Keratinocyte (primary cell): ENCODE measurements at regions not wholly inside any gene's neighbourhood (a gene's known extent, or its start where the extent isn't known, plus 50 kb on each side); places are given as distances from the start of the nearest gene placed in this dataset.
"Not testable (repeated sequence)": the region's sequence is repeated elsewhere in the genome, so short reads cannot be mapped to it uniquely, and the experiment has no call there.

Source experiments
- DNase-seq: peaks from one replicate; pipeline ENCODE4 v3.0.0-alpha.2; 2011; ENCODE audit warnings: low read depth, missing footprints, low spot score
- FAIRE-seq: peaks from 2 replicates; lab custom pipeline; 2011; peaks lifted over from hg19 to GRCh38; lab: Jason Lieb, UNC
- H2AFZ ChIP-seq: 2 replicates; pipeline ENCODE4 v1.6.0; 2012; ENCODE audit warnings: low read length, control low read depth, inconsistent platforms; ENCODE audit not compliant: control insufficient read depth
- H3K27ac ChIP-seq: 2 replicates; pipeline ENCODE4 v1.5.1; 2011; ENCODE audit warnings: low read length; ENCODE audit not compliant: control insufficient read depth, insufficient read depth
- H3K27me3 ChIP-seq: 3 replicates; pipeline ENCODE4 v1.6.0; 2011; ENCODE audit warnings: low read length; ENCODE audit not compliant: control insufficient read depth, insufficient read depth; ENCODE audit errors: extremely low read depth
- H3K36me3 ChIP-seq, 2 experiments: 2 replicates in 1 of 2; 3 replicates in 1 of 2; pipeline ENCODE4 v1.5.1; 2011; ENCODE audit warnings: low read length in 2 of 2, mild to moderate bottlenecking in 1 of 2; ENCODE audit not compliant: control insufficient read depth in 2 of 2, insufficient read depth in 2 of 2; ENCODE audit errors: extremely low read depth in 1 of 2
- H3K4me1 ChIP-seq: 3 replicates; pipeline ENCODE4 v1.5.1; 2011; ENCODE audit warnings: low read length; ENCODE audit not compliant: control insufficient read depth, insufficient read depth; ENCODE audit errors: extremely low read depth
- H3K4me2 ChIP-seq: 3 replicates; pipeline ENCODE4 v1.6.0; 2011; ENCODE audit warnings: low read depth, low read length; ENCODE audit not compliant: control insufficient read depth, insufficient read depth; ENCODE audit errors: extremely low read depth
- H3K4me3 ChIP-seq, 3 experiments: fragments of 200-600 bp in 1 of 3; sonication (generic) in 1 of 3; 2 replicates in 2 of 3; 3 replicates in 1 of 3; pipeline ENCODE4 v1.5.1; 2011 to 2016; ENCODE audit warnings: low read length in 3 of 3, mild to moderate bottlenecking in 3 of 3, control low read depth in 2 of 3, inconsistent platforms in 1 of 3, low read depth in 1 of 3, mixed read lengths in 1 of 3, mixed run types in 1 of 3, moderate library complexity in 1 of 3; ENCODE audit not compliant: control insufficient read depth in 2 of 3, insufficient read depth in 2 of 3; ENCODE audit errors: extremely low read depth in 1 of 3
- H3K79me2 ChIP-seq: 2 replicates; pipeline ENCODE4 v1.6.0; 2012; ENCODE audit warnings: low read length; ENCODE audit not compliant: control insufficient read depth, insufficient read depth
- H3K9ac ChIP-seq: 3 replicates; pipeline ENCODE4 v1.6.0; 2011; ENCODE audit warnings: low read length; ENCODE audit not compliant: control insufficient read depth, insufficient read depth; ENCODE audit errors: extremely low read depth
- H3K9me1 ChIP-seq: 3 replicates; pipeline ENCODE4 v1.6.0; 2011; ENCODE audit warnings: low read length; ENCODE audit not compliant: control insufficient read depth, insufficient read depth; ENCODE audit errors: extremely low read depth
- H3K9me3 ChIP-seq: 2 replicates; pipeline ENCODE4 v1.5.1; 2012; ENCODE audit warnings: low read depth, low read length; ENCODE audit not compliant: control insufficient read depth
- H4K20me1 ChIP-seq: 3 replicates; pipeline ENCODE4 v1.6.0; 2011; ENCODE audit warnings: low read length; ENCODE audit not compliant: control insufficient read depth, insufficient read depth; ENCODE audit errors: extremely low read depth
- EZH2 ChIP-seq: IDR thresholded peaks from one replicate; pipeline ENCODE4 v1.6.1; 2012; ENCODE audit warnings: inconsistent platforms, mild to moderate bottlenecking, low read length, moderate library complexity
- dilution Hi-C: fragments of 300-500 bp; cut with MboI; formaldehyde crosslinking; loops from one replicate; pipeline ENCODE4 v1.7.0; 2020; ENCODE audit warnings: low sequenced_read_pairs; ENCODE audit not compliant: extremely low pct_ligation_motif_present
- TF ChIP-seq, protein P1 (sequence below), 3 experiments: IDR thresholded peaks in 1 of 3; conservative IDR thresholded peaks in 1 of 3; optimal IDR thresholded peaks in 1 of 3; 2 replicates in 2 of 3; 3 replicates in 1 of 3; pipeline versions ENCODE3 to v1.5.1; 2011; ENCODE audit warnings: low read length in 3 of 3, mild to moderate bottlenecking in 3 of 3, moderate library complexity in 2 of 3, control low read depth in 1 of 3, inconsistent platforms in 1 of 3; ENCODE audit not compliant: insufficient read depth in 2 of 3; ENCODE audit errors: extremely low read depth in 1 of 3

GRCh38 chr17:20873688-20874328 lies 169.0 kb downstream of the USP22 start:
- H3K27me3 ChIP-seq, H3K4me2 ChIP-seq, FAIRE-seq, H4K20me1 ChIP-seq, H3K4me1 ChIP-seq, DNase-seq, H2AFZ ChIP-seq, H3K4me3 ChIP-seq, H3K9me1 ChIP-seq, H3K9me3 ChIP-seq, H3K9ac ChIP-seq, dilution Hi-C loops, H3K79me2 ChIP-seq, H3K27ac ChIP-seq, H3K36me3 ChIP-seq: not testable (repeated sequence)

DNA sequence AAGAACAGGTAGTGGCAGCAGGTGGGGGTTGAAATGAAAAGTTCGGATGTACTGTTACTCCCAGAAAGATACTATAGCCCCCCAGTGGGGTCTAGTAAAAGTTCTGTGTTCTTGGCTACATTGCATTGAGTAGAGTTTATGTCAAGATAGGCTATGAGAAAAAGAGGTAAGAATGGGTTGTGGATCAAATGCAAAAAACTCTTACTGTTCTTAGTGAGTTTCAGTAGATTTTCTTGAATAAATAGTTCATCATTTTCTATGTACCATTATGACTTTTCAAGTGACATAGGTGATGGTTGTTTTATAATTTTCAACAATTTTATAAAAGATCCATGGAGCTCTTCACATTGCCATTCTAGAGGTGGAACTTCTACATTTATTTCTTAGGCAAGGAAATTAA lies 165.4 kb downstream of the USP22 start:
- H3K4me2 ChIP-seq, H3K27me3 ChIP-seq, DNase-seq, H3K4me1 ChIP-seq, H3K27ac ChIP-seq, H3K9me3 ChIP-seq, H2AFZ ChIP-seq, H4K20me1 ChIP-seq, H3K4me3 ChIP-seq, H3K79me2 ChIP-seq, H3K9ac ChIP-seq, dilution Hi-C loops, H3K9me1 ChIP-seq, FAIRE-seq, H3K36me3 ChIP-seq: not testable (repeated sequence)

GRCh38 chr17:20890338-20890737 lies 152.5 kb downstream of the USP22 start:
- no peak overlapping the region for H3K27ac ChIP-seq
- no peaks in the 10 kb centered on the region for H3K4me1 ChIP-seq
- dilution Hi-C loops, result no loop called here
- H3K79me2 ChIP-seq, result no peaks in the 10 kb centered on the region
- no peaks in the 10 kb centered on the region for H3K36me3 ChIP-seq
- no peak overlapping the region for H3K4me2 ChIP-seq
- H3K9me3 ChIP-seq, result no peaks in the 10 kb centered on the region
- DNase-seq, result no peak
- FAIRE-seq, result no peak
- no peak overlapping the region for H3K4me3 ChIP-seq
- no peak overlapping the region for H3K9ac ChIP-seq
- H4K20me1 ChIP-seq, result no peaks in the 10 kb centered on the region
- no peak overlapping the region for H2AFZ ChIP-seq
- H3K9me1 ChIP-seq, result no peaks in the 10 kb centered on the region
- no peak for TF ChIP-seq EZH2
- TF ChIP-seq, protein P1, sequence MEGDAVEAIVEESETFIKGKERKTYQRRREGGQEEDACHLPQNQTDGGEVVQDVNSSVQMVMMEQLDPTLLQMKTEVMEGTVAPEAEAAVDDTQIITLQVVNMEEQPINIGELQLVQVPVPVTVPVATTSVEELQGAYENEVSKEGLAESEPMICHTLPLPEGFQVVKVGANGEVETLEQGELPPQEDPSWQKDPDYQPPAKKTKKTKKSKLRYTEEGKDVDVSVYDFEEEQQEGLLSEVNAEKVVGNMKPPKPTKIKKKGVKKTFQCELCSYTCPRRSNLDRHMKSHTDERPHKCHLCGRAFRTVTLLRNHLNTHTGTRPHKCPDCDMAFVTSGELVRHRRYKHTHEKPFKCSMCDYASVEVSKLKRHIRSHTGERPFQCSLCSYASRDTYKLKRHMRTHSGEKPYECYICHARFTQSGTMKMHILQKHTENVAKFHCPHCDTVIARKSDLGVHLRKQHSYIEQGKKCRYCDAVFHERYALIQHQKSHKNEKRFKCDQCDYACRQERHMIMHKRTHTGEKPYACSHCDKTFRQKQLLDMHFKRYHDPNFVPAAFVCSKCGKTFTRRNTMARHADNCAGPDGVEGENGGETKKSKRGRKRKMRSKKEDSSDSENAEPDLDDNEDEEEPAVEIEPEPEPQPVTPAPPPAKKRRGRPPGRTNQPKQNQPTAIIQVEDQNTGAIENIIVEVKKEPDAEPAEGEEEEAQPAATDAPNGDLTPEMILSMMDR (optimal IDR thresholded peaks at IDR 0.05 in 1 of 3, IDR thresholded peaks at IDR 0.05 in 1 of 3, conservative IDR thresholded peaks at IDR 0.05 in 1 of 3; ENCODE audit: extremely low read depth in 1 of 3, insufficient read depth in 2 of 3, low read length in 3 of 3), result no peak
- H3K27me3 ChIP-seq, result no peaks in the 10 kb centered on the region

DNA sequence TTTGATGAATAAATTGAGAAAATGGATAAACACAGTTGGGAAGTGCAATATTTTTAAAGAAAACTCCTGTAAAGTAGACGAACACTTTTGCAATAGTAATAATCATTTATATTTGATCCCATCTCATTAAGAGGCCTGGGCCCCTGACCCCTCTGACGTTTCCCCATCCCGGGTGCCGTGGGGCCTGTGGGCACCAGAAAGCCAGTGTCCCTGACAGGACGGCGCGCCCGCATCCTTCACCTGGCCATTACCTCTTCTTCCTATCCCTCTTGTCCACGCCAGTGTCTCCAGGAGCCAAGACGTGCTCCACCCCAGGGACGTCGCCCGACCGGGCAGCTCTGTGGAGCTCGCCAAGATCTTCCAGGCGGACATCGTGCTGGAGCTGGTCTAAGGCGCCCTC lies 147.4 kb downstream of the USP22 start:
- H3K4me2 ChIP-seq, H3K27me3 ChIP-seq, dilution Hi-C loops: not testable (repeated sequence)

More for the DNA sequence above, 147.4 kb downstream of the USP22 start:
- H3K9me1 ChIP-seq, H4K20me1 ChIP-seq, H2AFZ ChIP-seq, H3K36me3 ChIP-seq, H3K4me3 ChIP-seq, H3K27ac ChIP-seq, H3K9me3 ChIP-seq, H3K9ac ChIP-seq, H3K4me1 ChIP-seq, FAIRE-seq, DNase-seq, H3K79me2 ChIP-seq: not testable (repeated sequence)
